HG03025 (cell line): ENCODE measurements at regions not wholly inside any gene's neighbourhood (a gene's known extent, or its start where the extent isn't known, plus 50 kb on each side); places are given as distances from the start of the nearest gene placed in this dataset.

Experiments
- ATAC-seq: cut with Tn5 transposase; IDR thresholded peaks from one replicate; pipeline ENCODE4 v1.9.1; 2021; ENCODE audit warnings: mild to moderate bottlenecking, moderate library complexity; ENCODE audit not compliant: unreplicated experiment, low FRiP score

DNA sequence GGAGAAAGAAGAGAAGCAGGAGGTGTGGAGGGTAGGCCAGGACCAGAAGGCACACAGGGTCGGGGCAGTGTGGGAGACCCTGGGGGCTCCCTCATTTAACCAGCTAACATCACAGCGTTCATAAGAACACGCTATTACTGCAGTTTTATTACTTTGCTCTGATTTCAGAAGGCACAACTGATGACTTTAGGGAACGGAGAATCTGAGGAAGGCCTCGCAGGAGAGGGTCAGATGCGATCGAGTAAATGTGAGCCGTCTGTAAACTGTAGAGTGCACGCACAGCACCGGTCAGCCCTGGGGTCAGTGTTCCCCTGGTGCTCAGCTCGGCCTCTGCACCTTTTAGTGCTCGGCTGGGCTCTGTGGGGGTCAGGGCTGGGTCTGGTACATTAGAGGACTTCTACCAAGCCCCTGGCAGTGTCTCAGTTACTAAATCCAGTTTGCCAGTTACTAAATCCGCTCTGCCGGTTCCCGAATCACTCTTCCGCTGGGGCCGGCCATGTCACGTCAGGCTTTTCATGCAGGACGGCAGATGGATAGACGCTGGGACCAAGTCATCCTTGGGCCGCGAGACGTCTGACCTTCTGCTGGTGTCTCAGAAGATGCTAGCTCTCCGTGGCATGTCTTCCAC lies 325.9 kb downstream of the SEC14L1 start:
- no peak for ATAC-seq

DNA sequence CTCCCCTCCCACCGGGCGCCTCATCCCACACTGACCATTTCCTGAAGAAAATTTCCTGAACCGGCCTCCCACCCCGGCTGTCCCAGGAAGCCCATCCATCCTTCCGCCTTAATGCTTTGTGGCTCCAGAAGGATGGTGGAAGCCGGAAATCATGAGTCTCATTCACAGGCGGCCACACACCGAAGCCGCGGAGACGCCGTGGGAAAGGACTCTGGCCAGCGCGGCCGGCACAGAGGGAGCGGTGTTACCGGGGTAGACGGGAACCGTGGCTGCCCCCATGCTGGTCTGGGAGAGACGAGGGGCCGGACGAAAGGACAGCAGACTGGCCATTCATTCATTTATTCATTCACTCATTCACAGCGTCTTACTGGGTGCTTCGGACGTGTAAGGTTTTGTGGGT lies 326.8 kb downstream of the SEC14L1 start:
- ATAC-seq: no peak

DNA sequence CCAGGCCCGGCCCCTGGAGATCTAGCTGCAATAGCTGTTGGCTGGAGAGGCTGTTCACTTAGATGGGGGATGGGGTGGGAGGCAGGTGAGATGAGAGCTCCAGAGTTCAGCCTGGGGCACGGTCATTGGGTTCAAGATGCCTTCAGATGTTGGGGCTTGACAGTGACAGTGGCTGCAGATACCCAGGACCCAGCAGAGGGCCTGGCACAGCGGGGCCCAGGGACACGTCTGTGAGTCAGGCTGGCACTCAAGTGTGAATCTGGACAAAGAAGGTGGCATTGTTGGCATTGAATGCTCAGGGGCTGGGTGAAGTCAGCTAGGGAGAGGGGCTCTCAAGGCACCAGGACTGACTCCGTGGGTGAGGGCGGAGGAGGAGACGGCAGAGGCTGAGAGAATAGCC lies 328.1 kb downstream of the SEC14L1 start:
- no peak for ATAC-seq

DNA sequence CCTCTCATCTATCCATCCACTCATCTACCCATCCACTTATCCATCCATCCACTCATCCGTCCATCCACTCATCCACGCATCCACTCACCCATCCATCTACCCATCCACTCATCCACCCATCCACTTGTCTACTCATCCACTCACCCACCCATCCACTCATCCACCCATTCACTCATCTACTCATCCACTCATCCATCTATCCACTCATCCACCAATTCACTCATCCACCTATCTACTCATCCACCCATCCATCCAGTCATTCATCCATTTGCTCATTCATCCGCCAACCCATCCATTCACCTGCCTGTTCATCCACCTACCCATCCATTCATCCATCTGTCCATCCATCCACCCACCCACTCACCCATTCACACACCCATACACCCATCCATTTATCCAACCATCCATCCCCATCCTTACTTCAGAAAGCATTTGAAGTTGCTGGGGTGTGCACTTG lies 329.6 kb downstream of the SEC14L1 start:
- ATAC-seq: no peak

DNA sequence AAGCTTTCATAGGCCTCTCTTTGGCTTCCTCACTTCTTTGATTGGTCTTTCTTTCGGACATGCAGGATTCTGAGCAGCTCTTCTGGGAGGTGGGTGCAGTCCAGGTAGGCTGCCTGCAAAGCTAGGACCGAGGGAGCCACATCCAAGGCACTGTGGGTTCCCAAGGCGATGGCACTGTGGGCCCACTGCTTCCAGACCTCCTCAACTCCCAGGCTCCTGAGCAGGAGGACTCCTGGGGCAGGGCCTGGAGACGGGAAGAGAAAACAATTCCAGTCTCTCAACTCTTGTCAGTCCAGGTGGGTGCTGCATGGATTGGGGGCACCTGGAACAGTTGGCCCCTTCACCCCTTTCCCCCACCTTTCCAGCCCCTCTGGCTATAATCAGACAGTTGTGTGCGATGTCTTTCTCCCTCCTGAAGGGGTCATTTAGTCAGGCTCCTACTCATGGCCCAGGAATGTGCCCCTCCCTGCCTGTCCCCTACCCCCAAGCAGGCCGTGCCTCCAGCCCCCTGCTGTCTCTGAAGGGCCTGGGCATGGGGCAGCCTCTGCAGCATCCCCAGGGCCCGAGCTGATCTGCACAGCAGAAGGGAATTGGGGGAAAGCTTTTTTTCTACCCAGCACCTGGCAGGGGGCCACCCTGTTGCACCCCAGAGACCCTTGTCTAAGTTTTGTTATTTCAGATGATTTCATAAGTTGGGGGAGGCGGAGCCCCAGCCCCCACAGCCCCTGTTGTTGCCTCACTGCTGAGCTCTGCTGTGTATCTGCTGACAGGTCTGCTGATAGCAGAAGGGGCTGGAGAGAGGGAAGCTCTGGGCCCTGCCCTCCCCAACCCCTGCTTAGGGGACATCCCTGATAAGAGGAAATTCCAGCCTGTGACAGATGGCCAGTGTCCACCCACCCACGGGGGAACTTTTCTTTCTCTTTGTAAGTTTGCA lies 330.3 kb downstream of the SEC14L1 start:
- no peak for ATAC-seq

DNA sequence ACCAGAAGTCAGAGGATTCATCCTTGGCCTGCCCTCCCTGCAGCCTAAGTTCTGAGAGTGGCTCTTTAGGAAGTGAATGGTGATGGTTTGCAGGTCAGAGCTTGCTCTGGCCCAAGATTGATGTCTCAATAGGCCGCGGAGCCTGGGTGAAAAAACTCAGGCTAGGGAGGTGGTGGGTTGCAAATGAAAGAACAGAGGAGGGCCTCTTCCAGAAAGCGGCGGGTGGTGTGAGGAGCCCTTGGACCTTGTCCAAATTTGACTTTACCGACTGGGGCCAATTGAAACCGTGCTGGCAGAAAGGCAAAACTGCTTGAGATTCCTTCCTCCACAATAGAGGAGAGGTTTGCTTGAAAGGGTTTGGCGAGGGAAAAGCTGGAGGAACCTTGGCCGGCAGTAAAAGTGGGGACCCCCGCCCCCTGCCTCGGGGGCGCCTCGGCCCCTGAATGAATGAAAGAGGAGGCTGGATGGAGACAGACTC lies 331.3 kb downstream of the SEC14L1 start:
- ATAC-seq: no peak

DNA sequence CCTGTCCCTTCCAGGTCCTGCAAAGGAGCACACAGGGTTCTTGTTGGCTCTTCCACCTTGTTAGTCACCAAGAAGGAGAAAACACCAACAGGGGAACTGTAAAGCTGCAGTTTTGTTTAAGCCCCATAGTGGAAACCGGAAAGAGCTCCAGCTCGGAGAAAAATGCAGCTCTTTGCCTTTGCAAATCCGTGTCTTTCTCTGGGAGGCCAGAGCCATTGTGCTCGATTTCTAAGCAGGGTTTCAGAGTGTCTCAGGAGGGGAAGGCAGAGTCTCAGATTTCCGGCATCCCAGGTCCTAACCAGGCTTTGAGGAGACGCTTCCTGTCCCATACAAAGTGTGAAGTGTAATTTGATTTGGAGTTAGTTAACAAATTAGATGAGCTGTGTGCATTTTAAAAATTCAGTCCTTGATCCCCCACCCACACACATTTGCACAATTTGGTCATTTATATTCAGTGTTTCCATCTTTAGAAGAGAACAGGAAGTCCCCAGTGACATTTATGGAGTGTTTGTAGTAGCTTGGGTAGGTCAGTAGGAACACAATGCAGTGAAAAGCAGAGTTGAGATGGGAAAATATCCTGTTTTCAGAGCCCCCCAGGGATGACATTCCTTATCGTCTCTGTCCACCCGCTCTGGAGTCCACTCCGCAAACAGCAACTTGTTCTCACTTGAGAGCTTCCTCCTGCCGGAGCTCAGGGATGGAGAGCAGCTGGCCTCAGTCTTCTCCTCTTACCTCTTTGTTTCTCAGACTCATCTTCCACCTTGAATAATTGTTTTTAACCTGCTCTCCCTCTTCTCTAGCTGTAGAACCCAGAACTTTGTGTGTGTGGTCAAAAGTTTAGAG lies 331.9 kb downstream of the SEC14L1 start:
- ATAC-seq: no peak

DNA sequence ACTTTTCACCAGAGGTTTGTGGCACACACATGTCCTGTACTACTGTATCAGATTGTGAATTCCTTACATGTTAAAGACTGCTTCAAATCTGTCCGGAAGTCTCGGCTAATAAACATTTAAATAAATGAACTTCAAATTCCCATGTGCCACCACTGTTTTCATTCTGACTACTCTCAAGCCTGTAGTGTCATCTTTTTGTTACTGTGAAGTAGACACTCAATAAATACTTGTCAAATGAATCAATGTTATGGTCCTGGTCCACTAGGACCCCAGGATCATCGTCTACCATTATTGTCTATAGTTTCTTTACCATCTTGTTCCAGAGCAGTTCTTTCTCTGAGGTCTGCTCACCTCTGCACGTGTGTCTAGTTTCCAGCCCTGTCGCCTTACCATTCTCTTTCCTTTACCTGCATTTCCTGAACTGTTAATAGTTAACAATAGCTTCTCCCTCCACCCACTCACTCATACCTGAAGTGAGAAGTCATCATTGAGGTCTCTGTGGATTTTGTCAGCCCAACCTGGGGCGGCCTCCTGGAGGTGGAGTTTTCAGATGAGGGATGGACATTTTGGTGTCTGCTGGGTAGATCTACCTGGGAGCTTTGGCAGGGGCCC lies 333.0 kb downstream of the SEC14L1 start:
- ATAC-seq: no peak

DNA sequence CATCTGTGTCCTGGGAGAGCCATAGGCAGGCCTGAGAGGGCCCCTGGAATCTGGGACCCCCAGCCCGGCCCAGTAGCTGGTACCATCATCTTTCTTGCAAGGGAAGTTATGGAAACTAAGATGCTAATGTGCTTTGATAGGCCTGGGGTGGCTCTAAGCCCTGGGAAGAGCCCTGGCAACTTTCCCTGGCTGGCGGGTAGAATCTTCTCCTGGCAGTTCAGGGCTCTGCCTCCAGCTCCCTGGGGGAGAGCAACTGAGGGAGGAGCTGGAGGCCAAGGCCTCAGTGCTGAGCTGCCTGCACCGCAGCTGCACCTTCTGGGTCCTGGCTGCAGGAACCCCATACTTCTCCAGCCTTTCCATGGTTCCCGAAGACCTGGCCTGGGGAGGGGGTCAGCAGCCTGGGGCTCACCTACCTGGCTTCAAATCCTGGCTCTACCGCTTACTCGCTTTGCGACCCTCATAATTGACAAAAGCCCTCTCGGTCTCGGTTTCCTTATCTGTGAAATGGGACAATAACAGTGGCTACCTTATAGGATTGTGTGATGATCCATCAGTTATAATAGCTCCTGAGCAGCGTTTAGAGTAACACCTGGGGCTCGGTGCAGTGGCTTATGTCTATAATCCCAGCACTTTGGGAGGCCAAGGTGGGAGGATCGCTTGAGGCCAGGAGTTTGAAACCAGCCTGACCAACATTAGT lies 333.7 kb downstream of the SEC14L1 start:
- ATAC-seq: no peak

DNA sequence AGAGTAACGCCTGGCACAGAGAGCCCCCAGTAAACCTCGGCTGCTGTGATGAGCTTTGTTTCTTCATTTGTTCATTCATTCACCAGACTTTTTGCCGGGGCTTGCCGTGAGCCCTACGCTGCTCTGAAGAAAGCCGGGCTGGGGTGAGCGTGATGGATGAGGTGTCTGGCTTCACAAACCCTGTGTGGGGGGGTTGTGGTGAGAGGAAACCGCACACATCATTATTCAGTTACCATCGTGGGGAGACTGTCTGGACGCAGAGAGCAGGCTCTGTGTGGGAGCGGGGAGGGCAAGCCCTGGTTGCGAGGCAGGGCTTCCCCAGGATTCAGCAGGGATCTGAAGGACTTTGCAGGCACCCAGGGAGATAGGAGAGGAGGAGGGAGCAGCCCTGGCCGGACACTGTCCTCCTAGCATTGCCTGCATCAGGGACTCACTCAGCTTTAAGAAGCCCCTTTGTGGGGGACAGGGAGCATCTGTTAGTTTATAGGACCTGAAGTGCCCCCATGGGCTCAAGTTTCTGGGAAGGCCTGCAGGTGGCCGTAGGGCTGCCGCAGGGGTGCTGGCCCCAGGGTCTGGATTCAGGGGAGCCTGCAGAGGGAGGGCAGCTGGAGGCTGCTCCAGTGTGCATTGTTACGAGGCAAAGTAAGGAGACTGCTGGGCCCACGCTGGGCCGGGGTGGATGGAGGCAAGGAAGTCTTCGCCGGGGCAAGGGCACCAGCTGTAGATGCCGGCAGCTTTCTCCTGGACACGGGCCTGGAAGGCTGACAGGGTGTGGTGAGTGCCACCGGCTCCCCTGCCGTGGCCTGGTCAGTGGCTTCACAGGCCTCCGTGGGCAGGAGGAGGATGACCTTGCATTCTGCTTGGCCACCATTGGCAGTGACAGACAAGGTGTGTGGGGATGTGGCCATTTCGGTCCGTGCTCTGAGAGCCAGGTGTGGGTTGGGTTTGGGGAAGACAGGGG lies 334.5 kb downstream of the SEC14L1 start:
- no peak for ATAC-seq

DNA sequence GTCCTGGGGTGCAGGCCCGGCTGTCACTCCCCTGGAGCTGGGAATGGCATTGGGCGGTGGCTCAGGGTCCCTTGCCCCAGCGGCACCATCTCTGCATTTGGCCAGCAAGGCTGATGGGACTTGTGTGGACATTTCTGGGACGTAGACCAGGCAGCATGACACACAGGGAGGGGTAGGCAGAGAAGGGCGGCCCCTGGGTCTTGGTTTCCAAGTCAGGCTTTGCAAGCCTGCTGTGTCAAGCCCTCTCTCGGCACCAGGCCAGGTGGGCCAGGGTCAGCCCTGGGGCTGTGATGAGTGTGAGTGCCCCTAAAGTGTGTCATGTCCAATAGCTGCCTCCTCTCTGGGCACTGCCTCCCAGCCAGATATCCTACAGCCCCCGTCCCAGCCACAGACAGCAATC lies 335.2 kb downstream of the SEC14L1 start:
- no peak for ATAC-seq

DNA sequence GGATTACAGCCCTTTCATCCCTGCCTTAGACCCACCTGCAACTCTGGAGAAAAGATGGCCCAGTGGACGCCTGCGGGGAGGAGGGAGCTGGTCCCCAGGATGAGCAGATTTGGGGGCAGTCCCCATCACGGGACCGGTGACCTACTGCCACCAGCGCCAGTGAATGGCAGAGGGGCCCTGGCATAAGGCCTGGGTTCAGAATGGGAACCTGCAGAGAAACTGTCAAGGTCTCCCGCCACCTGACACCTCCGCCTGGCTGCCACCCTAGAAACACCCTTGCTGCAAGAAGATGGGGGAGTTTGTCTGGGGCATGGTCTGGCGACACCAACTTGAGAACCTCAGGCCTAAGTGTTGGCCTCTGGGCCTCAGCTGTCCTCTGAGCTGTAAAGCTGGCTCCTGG lies 335.7 kb downstream of the SEC14L1 start:
- ATAC-seq: no peak

DNA sequence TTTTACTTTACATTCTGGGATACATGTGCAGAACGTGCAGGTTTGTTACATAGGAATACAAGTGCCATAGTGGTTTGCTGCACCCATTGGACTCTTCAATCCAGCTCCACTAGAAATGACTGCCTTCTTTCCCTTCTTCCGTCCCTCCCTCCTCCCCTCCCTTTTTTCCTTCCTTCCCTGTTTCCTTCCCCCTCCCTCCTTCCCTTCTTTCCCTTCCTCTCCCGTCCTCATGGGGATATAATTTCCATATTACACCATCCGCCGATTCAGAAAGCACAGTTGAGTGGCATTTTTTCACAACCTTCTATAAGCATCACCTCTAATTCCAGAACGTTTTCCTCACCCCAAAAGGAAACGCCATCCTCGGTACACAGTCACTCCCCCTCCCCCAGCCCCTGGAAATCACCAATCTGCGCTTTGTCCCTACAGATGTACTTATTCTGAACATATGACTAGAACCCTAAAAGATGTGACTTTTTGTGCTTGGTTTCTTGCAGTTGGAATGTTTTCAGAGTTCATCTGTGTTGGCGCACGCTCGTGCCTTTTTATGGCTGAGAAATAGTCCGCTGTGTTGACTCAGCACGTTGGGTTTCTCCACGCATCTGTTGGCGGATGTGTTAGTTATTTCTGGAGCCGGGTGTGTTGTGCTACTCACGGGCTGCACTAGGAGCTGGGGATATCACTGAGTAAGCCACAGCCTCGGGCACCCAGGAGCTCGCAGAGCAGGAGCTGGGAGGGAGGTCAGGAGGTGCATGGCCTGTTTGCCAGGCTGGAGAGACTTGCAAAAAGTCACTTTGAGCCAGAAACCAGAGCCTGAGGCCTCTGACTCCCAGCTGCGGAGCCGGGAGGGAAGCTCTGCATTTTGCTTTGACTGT lies 336.4 kb downstream of the SEC14L1 start:
- no peak for ATAC-seq

DNA sequence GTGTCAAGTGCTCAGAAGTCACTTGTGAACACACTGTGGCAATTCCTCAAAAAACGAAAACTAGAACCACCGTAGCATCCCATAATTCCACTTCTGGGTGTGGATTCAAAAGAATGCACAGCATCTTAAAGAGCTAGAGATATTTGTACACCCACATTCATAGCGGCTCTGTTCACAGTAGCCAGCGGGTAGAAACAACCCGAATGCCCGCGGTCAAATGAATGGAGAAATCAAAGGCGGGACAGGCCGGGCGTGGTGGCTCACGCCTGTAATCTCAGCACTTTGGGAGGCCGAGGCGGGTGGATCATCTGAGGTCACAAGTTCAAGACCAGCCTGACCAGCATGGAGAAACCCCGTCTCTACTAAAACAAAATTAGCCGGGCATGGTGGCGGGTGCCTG lies 337.5 kb downstream of the SEC14L1 start:
- ATAC-seq: no peak

DNA sequence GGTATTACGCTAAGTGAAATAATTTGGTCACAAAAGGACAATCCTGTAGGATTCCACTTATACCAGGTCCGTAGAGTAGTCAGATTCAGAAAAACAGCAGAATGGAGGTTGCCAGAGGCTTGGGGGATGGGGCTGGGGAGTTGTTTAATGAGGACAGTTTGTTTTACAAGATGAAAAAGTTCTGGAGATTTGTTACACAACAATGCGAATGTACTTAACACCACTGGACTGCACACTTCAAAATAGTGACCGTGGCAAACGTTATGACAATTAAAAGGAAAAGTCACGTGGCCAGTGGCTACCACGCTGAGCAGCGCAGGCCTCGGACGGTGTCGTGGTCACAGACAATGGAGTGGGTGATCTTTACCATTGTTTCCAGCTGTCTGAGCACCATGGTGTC lies 338.1 kb downstream of the SEC14L1 start:
- ATAC-seq: no peak

DNA sequence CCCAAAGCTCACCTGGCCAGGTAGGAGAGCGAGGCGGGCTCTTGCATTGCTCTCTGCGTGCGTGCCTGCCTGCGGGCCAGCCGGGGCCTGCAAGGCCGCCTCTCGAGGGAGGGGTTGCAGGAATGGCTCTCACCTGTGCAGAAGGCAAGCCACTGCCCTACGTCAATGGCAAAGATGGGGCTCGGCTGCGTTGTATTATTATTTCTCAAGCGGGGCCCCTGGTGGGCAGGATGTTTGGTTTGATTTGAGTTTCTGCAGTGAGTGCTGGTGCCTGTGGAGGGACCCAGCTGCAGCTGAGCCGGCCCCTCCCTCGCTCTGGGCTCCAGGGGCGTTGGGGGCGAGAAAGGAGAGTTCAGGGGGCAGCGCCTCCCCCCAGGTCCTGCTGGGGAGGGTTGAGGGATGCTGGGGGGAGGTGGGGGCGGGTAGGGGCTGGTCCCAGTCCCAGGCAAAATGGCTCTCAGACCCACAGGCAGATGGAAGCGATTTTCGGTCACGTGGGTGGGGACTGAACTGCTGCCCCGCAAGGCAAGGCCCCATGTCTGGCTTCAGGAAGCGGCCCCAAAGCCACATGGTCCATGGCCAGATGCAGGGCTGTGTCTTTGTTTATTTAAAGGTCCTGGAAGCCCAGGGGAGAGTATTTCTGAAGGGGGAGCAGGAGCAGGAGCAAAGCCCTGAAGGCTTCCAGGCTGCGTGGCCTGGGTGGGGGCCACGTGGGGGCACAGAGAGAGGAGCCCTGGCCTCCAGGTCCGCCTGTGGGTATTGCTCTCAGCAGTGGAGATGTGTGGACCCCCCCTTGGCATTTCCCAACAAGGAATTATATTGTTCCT lies 338.8 kb downstream of the SEC14L1 start:
- ATAC-seq: no peak

DNA sequence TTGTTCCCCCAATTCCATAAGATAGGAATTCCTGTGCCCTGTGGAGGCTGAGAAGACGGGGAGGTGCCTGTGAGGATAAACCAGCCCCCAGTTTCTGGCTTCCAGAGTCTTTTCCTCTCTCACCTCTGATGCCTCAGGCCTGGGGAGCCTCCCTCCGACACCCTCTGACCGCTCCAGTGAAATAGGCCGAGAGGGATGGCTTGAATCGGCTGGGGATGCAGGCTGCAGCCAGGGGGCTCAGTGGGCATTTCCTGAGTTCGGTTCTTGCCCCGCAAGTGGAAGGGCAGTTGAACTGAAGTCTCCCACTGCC lies 339.4 kb downstream of the SEC14L1 start:
- no peak for ATAC-seq
